GM19467 (cell line): ENCODE measurements at regions not wholly inside any gene's neighbourhood (a gene's known extent, or its start where the extent isn't known, plus 50 kb on each side); places are given as distances from the start of the nearest gene placed in this dataset.

Experiments used
- ATAC-seq: cut with Tn5 transposase; IDR thresholded peaks from one replicate; pipeline ENCODE4 v1.9.1; 2021; ENCODE audit warnings: mild to moderate bottlenecking, moderate library complexity; ENCODE audit not compliant: unreplicated experiment

GRCh38 chr4:53821179-53821851 is 230.0 kb upstream of the LNX1 start:
- no peak for ATAC-seq

DNA sequence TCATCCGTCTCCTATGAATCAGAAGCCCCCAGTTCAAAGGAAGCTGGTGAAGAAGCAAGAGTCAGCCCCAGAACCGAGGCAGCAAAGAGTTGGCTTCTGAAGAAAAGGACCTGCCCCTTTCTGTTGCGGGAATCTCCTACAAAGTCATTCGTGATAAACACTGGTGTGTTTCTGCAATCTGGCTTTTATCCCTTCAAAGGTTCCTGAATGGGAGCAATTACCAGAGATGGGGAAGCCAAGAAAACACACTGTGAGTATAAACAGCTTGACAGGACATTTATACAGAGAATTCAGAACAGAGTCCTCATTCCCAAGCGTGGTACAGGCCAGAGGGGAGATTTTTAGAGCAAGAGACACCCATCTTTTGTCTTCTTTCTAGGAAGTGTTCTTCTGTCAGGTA is 226.8 kb upstream of the LNX1 start:
- no peak for ATAC-seq

DNA sequence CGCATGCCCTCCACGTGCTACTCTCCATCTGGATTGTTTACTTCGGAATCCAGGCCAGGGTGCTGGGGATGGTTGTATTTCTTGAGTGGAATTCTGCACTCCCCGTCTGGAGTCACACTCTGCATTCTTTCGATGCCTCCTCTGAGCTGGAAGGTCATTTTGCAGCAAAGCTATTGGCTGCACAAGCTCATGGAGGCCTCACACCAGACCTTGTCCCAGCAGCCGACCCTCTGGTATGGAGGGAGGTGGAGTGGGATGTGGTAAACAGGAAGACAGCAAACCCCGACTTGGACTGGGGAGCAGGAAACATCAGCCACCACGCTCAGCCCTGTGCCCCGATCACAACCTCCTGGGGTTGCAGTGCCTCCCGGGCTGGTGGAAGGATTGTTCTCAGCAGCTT is 225.3 kb upstream of the LNX1 start:
- no peak for ATAC-seq

DNA sequence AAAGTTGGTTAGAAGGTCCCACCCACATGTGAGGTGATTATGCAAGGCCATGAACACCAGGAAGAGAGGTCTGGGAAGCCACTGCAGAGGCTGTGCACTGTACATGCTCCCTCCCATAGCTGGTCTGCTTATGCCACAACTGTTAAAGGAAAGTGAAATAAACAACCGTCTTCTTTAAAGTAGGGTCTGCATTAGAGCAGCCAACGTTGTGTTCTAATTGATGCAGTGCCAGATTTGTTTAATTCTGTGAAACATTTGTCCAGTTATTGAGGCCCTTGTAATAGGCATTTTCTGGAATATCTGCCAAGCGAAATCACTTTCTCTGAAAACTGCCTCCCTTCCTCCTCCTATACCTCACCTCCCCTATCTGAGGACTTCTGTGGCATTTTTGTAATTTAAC is 224.0 kb upstream of the LNX1 start:
- no peak for ATAC-seq

- no peak for ATAC-seq
Observed at GRCh38 chr4:53813998-53814397, 222.7 kb upstream of the LNX1 start.

- ATAC-seq: no peak
Observed at GRCh38 chr4:53810643-53811042, 219.4 kb upstream of the LNX1 start.

- no peak for ATAC-seq
Observed at GRCh38 chr4:53809816-53810215, 218.5 kb upstream of the LNX1 start.

GRCh38 chr4:53805291-53805690 is 214.0 kb upstream of the LNX1 start:
- ATAC-seq: no peak

GRCh38 chr4:53804719-53805118 is 213.4 kb upstream of the LNX1 start:
- ATAC-seq: no peak

DNA sequence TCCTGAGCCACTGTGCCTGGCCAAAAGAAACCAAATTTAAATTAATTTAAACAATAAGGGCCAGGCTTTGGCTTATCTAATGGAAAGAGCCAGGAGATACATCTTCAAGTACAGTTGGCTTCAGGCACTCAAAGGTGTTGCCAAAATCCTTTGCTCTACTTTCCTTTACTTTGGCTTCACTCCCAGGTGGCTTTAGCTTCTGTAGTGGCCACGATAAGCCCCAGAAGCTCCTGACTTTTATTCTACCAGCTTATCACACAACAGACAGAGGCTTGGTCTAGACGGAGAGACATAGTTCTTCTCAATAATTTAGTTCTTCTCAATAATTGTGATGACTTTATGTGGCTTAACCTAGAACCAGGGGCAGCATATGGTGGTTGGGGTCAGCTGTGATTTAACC is 211.2 kb upstream of the LNX1 start:
- ATAC-seq: no peak

DNA sequence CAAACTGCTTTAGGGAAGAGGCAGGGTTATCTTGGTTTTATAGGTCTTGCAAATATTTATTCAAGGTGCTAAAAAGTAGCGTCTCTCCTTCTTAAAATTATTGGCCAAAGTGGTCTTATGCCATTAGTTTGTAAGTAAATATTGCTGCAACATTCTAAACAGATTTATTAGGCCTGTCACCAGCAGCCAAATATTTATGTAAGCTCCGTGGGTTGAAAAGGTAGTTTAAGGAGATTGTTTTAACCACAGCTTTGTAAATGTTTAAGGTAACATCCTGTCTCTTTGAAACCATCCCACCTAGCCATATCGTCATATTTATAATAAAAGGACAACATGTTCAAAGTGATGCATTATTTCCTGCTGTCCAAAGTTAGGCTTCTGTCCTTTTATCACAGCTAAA is 210.1 kb upstream of the LNX1 start:
- ATAC-seq: no peak

GRCh38 chr4:53800741-53801140 is 209.5 kb upstream of the LNX1 start:
- no peak for ATAC-seq

DNA sequence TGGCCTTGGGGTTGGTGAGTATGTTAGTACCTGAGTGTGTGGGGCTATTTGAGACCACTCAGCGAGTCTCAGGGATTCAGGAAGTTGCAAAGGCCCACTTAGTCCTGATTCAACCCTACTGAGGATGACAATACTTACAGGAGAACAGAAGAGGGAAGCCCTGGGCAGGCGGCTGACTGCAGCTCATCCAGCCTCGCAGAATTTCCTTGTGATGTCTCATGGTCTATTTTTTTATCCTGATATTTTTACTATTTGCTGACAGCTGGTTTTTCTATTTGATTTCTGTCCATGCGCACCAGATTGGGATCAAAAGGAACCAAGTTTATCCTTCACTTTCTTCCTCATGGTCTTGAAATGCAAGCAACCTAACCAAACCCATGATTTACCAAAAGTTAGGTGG is 201.8 kb upstream of the LNX1 start:
- no peak for ATAC-seq

- no peak for ATAC-seq
Observed at GRCh38 chr4:53790286-53790685, 199.0 kb upstream of the LNX1 start.

DNA sequence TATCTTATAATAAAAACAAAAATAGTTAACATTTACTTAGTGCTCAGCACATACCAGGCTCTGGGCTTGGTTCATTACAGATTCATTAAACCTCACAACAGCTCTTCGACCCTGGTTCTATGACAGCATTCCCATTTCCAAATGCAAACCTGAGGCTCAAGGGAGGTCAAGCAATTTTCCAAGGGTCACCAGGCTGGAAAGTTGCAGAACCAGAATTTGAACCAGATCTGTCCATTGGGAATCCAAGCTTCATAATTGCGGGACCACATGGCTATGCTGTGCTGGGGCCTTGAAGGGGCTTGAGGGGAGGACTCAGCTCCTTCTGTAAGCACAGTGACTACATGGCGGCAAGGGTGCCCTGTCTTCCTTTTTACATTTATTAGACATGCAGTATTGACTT is 197.3 kb upstream of the LNX1 start:
- no peak for ATAC-seq

DNA sequence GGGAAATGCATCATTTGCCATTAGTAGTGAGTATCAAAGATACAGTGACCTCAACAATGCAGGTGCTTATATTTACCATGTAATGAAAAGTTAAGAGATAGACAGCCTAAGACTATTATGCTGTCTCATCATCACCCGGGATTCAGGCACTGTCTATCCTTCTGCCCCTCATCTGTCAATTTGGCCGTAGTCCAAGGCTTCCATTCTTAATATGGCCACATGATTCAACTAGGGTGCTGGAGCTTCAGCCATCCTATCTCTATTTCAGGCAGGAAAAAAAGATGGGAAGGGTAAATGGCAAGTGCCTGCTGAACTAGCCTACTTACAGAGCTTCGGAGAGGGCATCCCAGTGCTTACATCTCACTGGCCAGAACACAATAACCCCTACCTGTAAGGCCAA is 196.7 kb upstream of the LNX1 start:
- ATAC-seq: no peak

DNA sequence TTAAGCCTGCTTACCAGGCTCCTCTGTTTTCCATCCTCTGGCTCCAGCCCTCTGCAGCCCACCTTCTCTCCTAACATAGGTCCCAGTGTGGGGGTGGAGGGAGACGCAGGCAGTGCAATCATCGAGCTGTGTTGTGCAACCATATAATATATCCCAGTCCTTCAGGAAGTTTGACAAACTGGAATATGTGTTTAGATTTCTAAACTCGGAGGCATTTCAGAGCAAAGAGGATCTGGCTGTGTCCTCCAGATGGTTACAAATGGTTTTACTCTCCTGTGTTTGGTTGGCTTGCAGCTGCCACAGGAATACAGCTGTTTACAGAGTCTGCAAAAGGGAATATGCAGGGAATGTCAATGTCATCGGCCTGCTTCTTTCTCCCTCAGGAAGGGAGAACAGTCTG is 195.3 kb upstream of the LNX1 start:
- no peak for ATAC-seq

DNA sequence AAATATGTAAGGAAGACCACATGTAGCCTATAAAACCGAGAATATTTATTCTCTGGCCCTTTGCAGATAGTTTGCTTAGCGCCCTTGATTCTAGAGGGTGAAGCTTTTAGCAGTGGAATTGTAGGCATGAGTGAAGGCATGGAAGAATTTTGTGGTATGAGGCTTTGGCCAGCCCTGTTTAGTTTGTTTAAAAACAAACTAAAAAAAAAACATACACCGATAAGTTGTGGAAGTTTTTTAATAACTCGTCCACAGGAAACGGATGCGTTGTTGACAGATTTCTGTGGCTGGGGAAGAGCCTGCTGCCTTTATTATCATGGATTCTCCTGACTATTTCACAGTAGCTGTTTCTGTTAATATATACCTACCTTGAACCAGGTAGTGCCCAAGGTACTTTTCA is 194.7 kb upstream of the LNX1 start:
- ATAC-seq: no peak

DNA sequence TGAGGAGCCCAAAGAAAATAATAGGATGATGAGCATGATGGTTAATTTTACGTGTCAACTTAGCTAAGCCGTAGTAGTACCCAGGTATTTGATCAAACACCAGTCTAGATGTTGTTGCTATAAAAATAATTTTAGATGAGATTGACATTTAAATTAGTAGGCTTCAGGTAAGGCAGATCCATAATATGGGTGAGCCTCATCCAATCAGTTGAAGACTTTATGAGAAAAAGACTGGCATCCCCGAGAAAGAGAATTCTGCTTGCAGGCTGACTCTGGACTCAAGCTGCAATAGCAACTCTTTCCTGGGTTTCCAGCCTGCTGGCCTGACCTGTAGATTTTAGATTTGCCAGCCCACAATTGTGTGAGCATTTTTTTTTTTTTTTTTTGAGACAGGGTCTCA is 192.8 kb upstream of the LNX1 start:
- ATAC-seq: no peak

DNA sequence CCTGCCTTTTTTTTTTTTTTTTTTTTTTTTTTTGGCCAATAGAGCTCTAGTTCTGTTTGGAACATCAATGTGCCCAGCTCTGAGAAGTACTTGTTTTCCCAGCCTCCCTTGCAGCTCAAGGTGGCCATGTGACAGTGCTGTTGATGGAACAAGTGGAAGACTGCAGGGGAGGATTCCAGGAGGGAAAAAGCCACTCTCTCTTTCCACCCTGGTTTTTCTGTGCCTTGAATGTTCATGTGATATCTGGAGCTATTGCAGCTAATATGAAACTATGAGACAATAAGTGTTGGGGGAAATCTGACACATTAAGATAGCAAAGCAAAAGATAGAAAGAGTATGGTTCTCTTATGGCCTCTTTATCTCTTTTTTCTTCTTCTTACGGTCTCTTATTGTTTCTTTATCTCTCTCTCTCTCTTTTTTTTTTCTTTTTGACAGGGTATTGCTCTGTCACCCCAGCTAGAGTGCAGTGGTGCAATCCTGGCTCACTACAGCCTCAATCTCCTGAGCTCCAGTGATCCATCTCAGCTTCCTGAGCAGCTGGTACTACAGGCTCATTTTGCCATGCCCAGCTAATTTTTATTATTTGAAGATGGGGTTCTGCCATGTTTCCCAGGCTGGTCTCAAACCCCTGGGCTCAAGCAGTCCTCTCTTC is 192.0 kb upstream of the LNX1 start:
- no peak for ATAC-seq

- no peak for ATAC-seq
Observed at GRCh38 chr4:53782458-53782845, 191.2 kb upstream of the LNX1 start.

- ATAC-seq: no peak
Observed at GRCh38 chr4:53781629-53782457, 190.6 kb upstream of the LNX1 start.
